SU-DHL-6 (cell line): ENCODE measurements at regions not wholly inside any gene's neighbourhood (a gene's known extent, or its start where the extent isn't known, plus 50 kb on each side); places are given as distances from the start of the nearest gene placed in this dataset.

Experiments used
- CTCF ChIP-seq: fragments of 200-600 bp; sonication (generic); IDR thresholded peaks from one replicate; pipeline ENCODE4 v1.5.1; 2017; ENCODE audit warnings: antibody characterized with exemption, mild to moderate bottlenecking, low read length, moderate library complexity; ENCODE audit not compliant: insufficient read depth, poor library complexity, severe bottlenecking
- EZH2phosphoT487 ChIP-seq: fragments of 200-600 bp; sonication (generic), shearing (Covaris generic); conservative IDR thresholded peaks from 2 replicates; pipeline ENCODE4 v1.6.1; 2018; ENCODE audit warnings: mild to moderate bottlenecking, antibody characterized with exemption, low read length, moderate library complexity, mixed read lengths

DNA sequence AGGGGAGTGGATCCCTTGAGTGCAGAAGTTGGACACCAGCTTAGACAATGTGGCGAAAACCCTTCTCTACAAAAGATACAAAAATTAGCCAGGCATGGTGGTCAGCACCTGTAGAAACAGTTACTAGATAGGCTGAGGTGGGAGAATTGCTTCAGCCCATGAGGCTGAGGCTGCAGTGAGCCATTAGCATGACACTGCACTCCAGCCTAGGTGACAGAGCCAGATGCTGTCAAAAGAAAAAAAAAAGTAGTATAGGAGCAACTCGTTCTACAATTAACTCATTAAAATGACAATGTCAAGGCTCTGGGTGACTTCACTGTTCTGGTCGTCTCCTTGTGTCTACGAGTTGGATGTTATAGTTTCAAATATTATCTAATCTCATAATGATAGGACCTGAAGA, 370.6 kb upstream of the NCAM2 start:
- no peak for TF ChIP-seq CTCF
- TF ChIP-seq EZH2phosphoT487, result no peak
